H9 (cell line): ENCODE measurements at regions not wholly inside any gene's neighbourhood (a gene's known extent, or its start where the extent isn't known, plus 50 kb on each side); places are given as distances from the start of the nearest gene placed in this dataset.

ENCODE experiments used
- DNase-seq: peaks from one replicate; pipeline ENCODE4 v3.0.0-alpha.2; 2017
- H2AFZ ChIP-seq: one replicate; pipeline ENCODE4 v1.6.1; 2013; ENCODE audit warnings: mild to moderate bottlenecking, low read length, control low read depth, moderate library complexity
- H2AK5ac ChIP-seq: 2 replicates; pipeline ENCODE4 v1.6.1; 2013; ENCODE audit warnings: low read length, control low read depth, mixed read lengths; ENCODE audit not compliant: insufficient read length
- H2BK120ac ChIP-seq: one replicate; pipeline ENCODE4 v1.6.1; 2013; ENCODE audit warnings: low read depth, mild to moderate bottlenecking, low read length, control low read depth, inconsistent platforms; ENCODE audit not compliant: poor library complexity, severe bottlenecking
- H2BK12ac ChIP-seq: 2 replicates; pipeline ENCODE4 v1.6.1; 2013; ENCODE audit warnings: low read length, control low read depth, mixed read lengths, low read depth; ENCODE audit not compliant: insufficient read length
- H2BK15ac ChIP-seq: 2 replicates; pipeline ENCODE4 v1.6.1; 2013; ENCODE audit warnings: low read depth, low read length, control low read depth
- H2BK20ac ChIP-seq: one replicate; pipeline ENCODE4 v1.6.1; 2013; ENCODE audit warnings: low read depth, mild to moderate bottlenecking, low read length, control low read depth, inconsistent platforms; ENCODE audit not compliant: poor library complexity, severe bottlenecking
- H2BK5ac ChIP-seq: 2 replicates; pipeline ENCODE4 v1.6.1; 2013; ENCODE audit warnings: low read length, control low read depth, mixed read lengths; ENCODE audit not compliant: insufficient read length
- H3K14ac ChIP-seq: 2 replicates; pipeline ENCODE4 v1.6.1; 2013; ENCODE audit warnings: low read length, control low read depth; ENCODE audit not compliant: insufficient read depth
- H3K18ac ChIP-seq: 2 replicates; pipeline ENCODE4 v1.6.1; 2013; ENCODE audit warnings: low read depth, mild to moderate bottlenecking, mixed read lengths, low read length, control low read depth; ENCODE audit not compliant: insufficient read length
- H3K23ac ChIP-seq: 2 replicates; pipeline ENCODE4 v1.6.1; 2013; ENCODE audit warnings: low read length, control low read depth, mixed read lengths, low read depth; ENCODE audit not compliant: insufficient read length
- H3K23me2 ChIP-seq: 2 replicates; pipeline ENCODE4 v1.6.1; 2013; ENCODE audit warnings: low read depth, mild to moderate bottlenecking, mixed read lengths, low read length, control low read depth; ENCODE audit not compliant: insufficient read length, poor library complexity, severe bottlenecking
- H3K27ac ChIP-seq: 2 replicates; pipeline ENCODE4 v1.5.1; 2013; ENCODE audit warnings: low read length, control low read depth, mixed read lengths, low read depth; ENCODE audit not compliant: insufficient read length
- H3K27me3 ChIP-seq: 2 replicates; pipeline ENCODE4 v1.6.1; 2013; ENCODE audit warnings: low read length, control low read depth, inconsistent platforms; ENCODE audit not compliant: insufficient read depth
- H3K4ac ChIP-seq: 2 replicates; pipeline ENCODE4 v1.6.1; 2013; ENCODE audit warnings: low read depth, mild to moderate bottlenecking, control low read depth, inconsistent platforms, low read length, moderate library complexity
- H3K4me1 ChIP-seq: 2 replicates; pipeline ENCODE4 v1.6.1; 2013; ENCODE audit warnings: low read length, control low read depth, inconsistent platforms; ENCODE audit not compliant: insufficient read depth
- H3K4me2 ChIP-seq: 2 replicates; pipeline ENCODE4 v1.6.1; 2013; ENCODE audit warnings: low read length, control low read depth, mixed read lengths; ENCODE audit not compliant: insufficient read length, insufficient read depth
- H3K56ac ChIP-seq: 2 replicates; pipeline ENCODE4 v1.6.1; 2013; ENCODE audit warnings: low read depth, mild to moderate bottlenecking, mixed read lengths, low read length, control low read depth; ENCODE audit not compliant: insufficient read length
- H3K79me1 ChIP-seq: 2 replicates; pipeline ENCODE4 v1.6.1; 2013; ENCODE audit warnings: low read depth, mild to moderate bottlenecking, moderate library complexity, low read length, control low read depth, inconsistent platforms; ENCODE audit not compliant: insufficient read depth, poor library complexity, severe bottlenecking
- H3K79me2 ChIP-seq: 2 replicates; pipeline ENCODE4 v1.6.1; 2013; ENCODE audit warnings: low read length, control low read depth, inconsistent platforms; ENCODE audit not compliant: insufficient read depth
- H3K9ac ChIP-seq: 2 replicates; pipeline ENCODE4 v1.6.1; 2013; ENCODE audit warnings: low read length, control low read depth, mixed read lengths; ENCODE audit not compliant: insufficient read length; ENCODE audit errors: extremely low read depth
- H3K9me3 ChIP-seq: one replicate; pipeline ENCODE4 v1.6.1; 2013; ENCODE audit warnings: low read depth, low read length, inconsistent platforms; ENCODE audit not compliant: control insufficient read depth
- H3T11ph ChIP-seq: one replicate; pipeline ENCODE4 v1.6.1; 2013; ENCODE audit warnings: mild to moderate bottlenecking, low read length, control low read depth, inconsistent platforms
- H4K20me1 ChIP-seq: one replicate; pipeline ENCODE4 v1.6.1; 2013; ENCODE audit not compliant: control insufficient read depth, insufficient read length, insufficient read depth
- H4K5ac ChIP-seq: 2 replicates; pipeline ENCODE4 v1.6.1; 2013; ENCODE audit warnings: low read depth, mild to moderate bottlenecking, mixed read lengths, low read length, control low read depth; ENCODE audit not compliant: insufficient read length
- H4K8ac ChIP-seq: replicated peaks from 2 replicates; pipeline ENCODE4 v1.6.1; 2013; ENCODE audit warnings: low read length, control low read depth, mixed read lengths, low read depth; ENCODE audit not compliant: insufficient read length
- H4K91ac ChIP-seq: 2 replicates; pipeline ENCODE4 v1.6.1; 2013; ENCODE audit warnings: low read depth, mild to moderate bottlenecking, moderate library complexity, mixed read lengths, low read length, control low read depth; ENCODE audit not compliant: insufficient read length
- H3K27ac Mint-ChIP-seq, 3 experiments: 2 replicates in 2 of 3; 3 replicates in 1 of 3; pipeline ENCODE4 v1.8.0; 2020 to 2021; ENCODE audit warnings: mixed read lengths in 3 of 3, mild to moderate bottlenecking in 1 of 3, moderate library complexity in 1 of 3
- H3K27me3 Mint-ChIP-seq: 2 replicates; pipeline ENCODE4 v1.8.0; 2021; ENCODE audit warnings: low read depth, mild to moderate bottlenecking, moderate library complexity, mixed read lengths
- H3K36me3 Mint-ChIP-seq, 3 experiments: 2 replicates in 2 of 3; 3 replicates in 1 of 3; pipeline ENCODE4 v1.8.0; 2020 to 2021; ENCODE audit warnings: low read depth in 3 of 3, mixed read lengths in 3 of 3; ENCODE audit not compliant: insufficient read depth in 1 of 3
- H3K4me1 Mint-ChIP-seq, 2 experiments: 2 replicates each; pipeline ENCODE4 v1.8.0; 2020; ENCODE audit warnings: mixed read lengths in 2 of 2
- H3K4me3 Mint-ChIP-seq, 2 experiments: 2 replicates in 1 of 2; 3 replicates in 1 of 2; pipeline ENCODE4 v1.8.0; 2020 to 2021; ENCODE audit warnings: mild to moderate bottlenecking in 2 of 2, mixed read lengths in 2 of 2, moderate library complexity in 1 of 2
- H3K9me3 Mint-ChIP-seq, 2 experiments: 2 replicates in 1 of 2; 3 replicates in 1 of 2; pipeline ENCODE4 v1.8.0; 2020; ENCODE audit warnings: mild to moderate bottlenecking in 2 of 2, mixed read lengths in 2 of 2, moderate library complexity in 1 of 2
- CTCF ChIP-seq: fragments of 200-600 bp; sonication (generic); conservative IDR thresholded peaks from 3 replicates; pipeline ENCODE4 v1.8.0; 2021; ENCODE audit warnings: antibody characterized with exemption, mild to moderate bottlenecking
- WGBS: extraction: QIAGEN DNeasy Blood & Tissue Kit; methylation state at CpG from one replicate; pipeline ENCODE4 v1.1.7; 2013; ENCODE audit warnings: missing lambda C conversion rate, low lambda C conversion rate, mixed read lengths; ENCODE audit not compliant: insufficient read length; ENCODE audit errors: extremely low coverage; 5-methylcytosine and 5-hydroxymethylcytosine counted together

- no CpG with 5 or more reads among the region's 3 CpGs for WGBS
- H3K9me3 Mint-ChIP-seq: no peaks in the 10 kb centered on the region
- no peak overlapping the region for H2BK12ac ChIP-seq
Observed at GRCh38 chr3:3600665-3601340, 198.4 kb upstream of the LRRN1 start.

More at GRCh38 chr3:3600665-3601340, 198.4 kb upstream of the LRRN1 start:
- Histone ChIP-seq H4K5ac (no peak overlapping the region), H3K27me3 (no peaks in the 10 kb centered on the region), H2AK5ac (no peak overlapping the region), H3K79me2 (no peaks in the 10 kb centered on the region), H4K8ac (no peak overlapping the region), H3K4ac (no peak overlapping the region), H3K4me2 (no peak overlapping the region), H2BK15ac (no peak overlapping the region), H3K23me2 (no peaks in the 10 kb centered on the region), H3K27ac (no peak overlapping the region), H3K9me3 (no peaks in the 10 kb centered on the region), H2BK5ac (no peak overlapping the region), H3K79me1 (no peaks in the 10 kb centered on the region), H2AFZ (no peak overlapping the region), H3K23ac (no peak overlapping the region), H2BK20ac (no peak overlapping the region), H3K18ac (no peak overlapping the region), H3K56ac (no peak overlapping the region), H2BK120ac (no peak overlapping the region), H4K91ac (no peak overlapping the region), H3K14ac (no peak overlapping the region), H3K9ac (no peak overlapping the region), H3K4me1 (peaks cover 6% of the 10 kb centered on the region; the same call in 1 of the 2 replicates), H4K20me1 (no peaks in the 10 kb centered on the region), H3T11ph (no peak overlapping the region)
- no peak for DNase-seq
- Mint-ChIP-seq H3K27ac (no peak overlapping the region), H3K4me3 (no peak overlapping the region), H3K36me3 (no peaks in the 10 kb centered on the region), H3K27me3 (peaks cover 4% of the 10 kb centered on the region), H3K4me1 (peaks cover 12 to 25% of the 10 kb centered on the region in 2 experiments)
- no peak for TF ChIP-seq CTCF
